ENCODE measurements at regions not wholly inside any gene's neighbourhood (a gene's known extent, or its start where the extent isn't known, plus 50 kb on each side); places are given as distances from the start of the nearest gene placed in this dataset.

GRCh38 chr7:4319280-4319679 lies 362.8 kb upstream of the FOXK1 start:
- no peak overlapping the region for H3K4me3 ChIP-seq (ENCODE audit: low read length)
- H2AFZ ChIP-seq (ENCODE audit: low read length), result no peak overlapping the region
- no peak overlapping the region for H3K9ac ChIP-seq (ENCODE audit: low read length)
- H3K4me2 ChIP-seq (ENCODE audit: low read length), result no peak overlapping the region
- ATAC-seq (no peak), DNase-seq (no peak)
- TF ChIP-seq EZH2 (IDR thresholded peaks at IDR 0.05; ENCODE audit: low read length, unreplicated experiment) (no peak), EZH2phosphoT487 (IDR thresholded peaks at IDR 0.05; ENCODE audit: borderline replicate concordance, low read length) (no peak)
- TF ChIP-seq, protein P1, sequence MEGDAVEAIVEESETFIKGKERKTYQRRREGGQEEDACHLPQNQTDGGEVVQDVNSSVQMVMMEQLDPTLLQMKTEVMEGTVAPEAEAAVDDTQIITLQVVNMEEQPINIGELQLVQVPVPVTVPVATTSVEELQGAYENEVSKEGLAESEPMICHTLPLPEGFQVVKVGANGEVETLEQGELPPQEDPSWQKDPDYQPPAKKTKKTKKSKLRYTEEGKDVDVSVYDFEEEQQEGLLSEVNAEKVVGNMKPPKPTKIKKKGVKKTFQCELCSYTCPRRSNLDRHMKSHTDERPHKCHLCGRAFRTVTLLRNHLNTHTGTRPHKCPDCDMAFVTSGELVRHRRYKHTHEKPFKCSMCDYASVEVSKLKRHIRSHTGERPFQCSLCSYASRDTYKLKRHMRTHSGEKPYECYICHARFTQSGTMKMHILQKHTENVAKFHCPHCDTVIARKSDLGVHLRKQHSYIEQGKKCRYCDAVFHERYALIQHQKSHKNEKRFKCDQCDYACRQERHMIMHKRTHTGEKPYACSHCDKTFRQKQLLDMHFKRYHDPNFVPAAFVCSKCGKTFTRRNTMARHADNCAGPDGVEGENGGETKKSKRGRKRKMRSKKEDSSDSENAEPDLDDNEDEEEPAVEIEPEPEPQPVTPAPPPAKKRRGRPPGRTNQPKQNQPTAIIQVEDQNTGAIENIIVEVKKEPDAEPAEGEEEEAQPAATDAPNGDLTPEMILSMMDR (conservative IDR thresholded peaks at IDR 0.05; ENCODE audit: low read depth, low read length), result no peak
- H3K4me1 ChIP-seq (ENCODE audit: insufficient read depth, low read length), result no peaks in the 10 kb centered on the region
- POLR2A ChIA-PET (ENCODE audit: unreplicated experiment), result no interaction called here
- no peaks in the 10 kb centered on the region for H4K20me1 ChIP-seq (ENCODE audit: low read length)
- intact Hi-C loops (cut with micrococcal nuclease), result no loop called here
- H3K27me3 ChIP-seq (ENCODE audit: low read length), result no peaks in the 10 kb centered on the region
- CTCF ChIA-PET, result no interaction called here
- no peaks in the 10 kb centered on the region for H3K9me2 ChIP-seq (replicated peaks; ENCODE audit: low read length)
- H3K27ac ChIP-seq (ENCODE audit: low read length), result no peak overlapping the region
- H3K36me3 ChIP-seq (ENCODE audit: low read depth, low read length), result no peaks in the 10 kb centered on the region
- no peaks in the 10 kb centered on the region for H3F3A ChIP-seq (ENCODE audit: low read length, unreplicated experiment)
- H3K9me3 ChIP-seq (ENCODE audit: low read length), result no peaks in the 10 kb centered on the region
- no TSS peak for BruUV-seq (replicated peaks)
- no peaks in the 10 kb centered on the region for H3K79me2 ChIP-seq (ENCODE audit: low read length)

DNA sequence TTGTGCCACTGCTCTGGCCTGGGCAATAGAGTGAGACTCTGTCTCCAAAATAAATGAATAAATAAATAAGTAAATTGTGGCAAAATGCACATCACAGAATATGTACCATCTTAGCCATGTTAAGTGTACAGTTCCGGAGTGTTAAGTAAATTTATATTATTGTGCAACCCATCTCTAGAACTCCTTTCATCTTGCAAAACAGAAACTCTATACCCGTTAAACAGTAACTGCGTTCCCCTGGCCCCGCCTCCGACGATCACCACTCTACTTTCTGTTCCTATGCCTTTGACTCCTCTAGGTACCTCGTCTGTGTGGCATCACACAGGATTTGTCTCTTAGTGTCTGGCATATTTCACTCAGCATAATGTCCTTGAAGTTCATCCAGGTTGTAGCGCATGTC lies 356.4 kb upstream of the FOXK1 start:
- Histone ChIP-seq H3K9me2 (replicated peaks; ENCODE audit: low read length) (no peaks in the 10 kb centered on the region), H3K4me1 (ENCODE audit: insufficient read depth, low read length) (no peaks in the 10 kb centered on the region), H2AFZ (ENCODE audit: low read length) (no peak overlapping the region), H3K4me2 (ENCODE audit: low read length) (no peak overlapping the region), H3K36me3 (ENCODE audit: low read depth, low read length) (no peaks in the 10 kb centered on the region), H3K4me3 (ENCODE audit: low read length) (no peak overlapping the region), H3K9me3 (ENCODE audit: low read length) (no peaks in the 10 kb centered on the region), H3K79me2 (ENCODE audit: low read length) (no peaks in the 10 kb centered on the region), H3K27ac (ENCODE audit: low read length) (no peak overlapping the region), H3K9ac (ENCODE audit: low read length) (no peak overlapping the region), H4K20me1 (ENCODE audit: low read length) (no peaks in the 10 kb centered on the region), H3F3A (ENCODE audit: low read length, unreplicated experiment) (no peaks in the 10 kb centered on the region), H3K27me3 (ENCODE audit: low read length) (no peaks in the 10 kb centered on the region)
- DNase-seq, result no peak
- ATAC-seq, result no peak
- intact Hi-C loops (cut with micrococcal nuclease), result no loop called here
- ChIA-PET POLR2A (ENCODE audit: unreplicated experiment) (no interaction called here), CTCF (no interaction called here)
- no peak for TF ChIP-seq EZH2 (IDR thresholded peaks at IDR 0.05; ENCODE audit: low read length, unreplicated experiment)
- TF ChIP-seq, protein P1 (conservative IDR thresholded peaks at IDR 0.05; ENCODE audit: low read depth, low read length), result no peak
- no peak for TF ChIP-seq EZH2phosphoT487 (IDR thresholded peaks at IDR 0.05; ENCODE audit: borderline replicate concordance, low read length)
- no TSS peak for BruUV-seq (replicated peaks)

DNA sequence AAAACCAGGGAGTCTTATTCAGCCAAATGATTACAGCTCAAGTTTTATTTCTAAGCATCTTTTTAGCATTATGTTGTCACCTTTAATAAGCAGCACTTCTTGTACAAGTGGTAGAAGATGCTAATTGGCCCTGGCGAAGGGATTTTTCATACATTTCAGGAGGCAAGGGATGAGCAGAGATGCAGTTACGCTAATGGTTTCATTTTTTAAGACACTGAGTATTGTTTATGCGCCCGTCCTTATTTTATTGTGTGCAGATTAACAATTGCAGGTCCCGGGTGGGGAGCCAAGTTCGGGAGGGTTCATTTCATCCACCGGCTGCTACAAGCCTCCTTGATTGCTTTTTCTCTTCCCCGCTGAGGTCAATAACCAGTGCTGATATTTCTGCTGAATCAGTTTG lies 350.4 kb upstream of the FOXK1 start:
- POLR2A ChIA-PET (ENCODE audit: unreplicated experiment), result no interaction called here
- H3K4me2 ChIP-seq (ENCODE audit: low read length), result no peak overlapping the region
- H3K4me3 ChIP-seq (ENCODE audit: low read length), result no peak overlapping the region
- H3K9ac ChIP-seq (ENCODE audit: low read length), result no peak overlapping the region
- BruUV-seq (replicated peaks), result no TSS peak
- intact Hi-C loops (cut with micrococcal nuclease), result no loop called here
- no peaks in the 10 kb centered on the region for H3K4me1 ChIP-seq (ENCODE audit: insufficient read depth, low read length)
- H3K27me3 ChIP-seq (ENCODE audit: low read length), result no peaks in the 10 kb centered on the region
- H2AFZ ChIP-seq (ENCODE audit: low read length), result no peak overlapping the region
- ATAC-seq, result no peak
- no peaks in the 10 kb centered on the region for H4K20me1 ChIP-seq (ENCODE audit: low read length)
- DNase-seq, result no peak
- H3F3A ChIP-seq (ENCODE audit: low read length, unreplicated experiment), result no peaks in the 10 kb centered on the region
- no peak overlapping the region for H3K27ac ChIP-seq (ENCODE audit: low read length)
- H3K79me2 ChIP-seq (ENCODE audit: low read length), result no peaks in the 10 kb centered on the region
- TF ChIP-seq EZH2phosphoT487 (IDR thresholded peaks at IDR 0.05; ENCODE audit: borderline replicate concordance, low read length) (no peak), EZH2 (IDR thresholded peaks at IDR 0.05; ENCODE audit: low read length, unreplicated experiment) (no peak)
- TF ChIP-seq, protein P1 (conservative IDR thresholded peaks at IDR 0.05; ENCODE audit: low read depth, low read length), result no peak
- H3K9me2 ChIP-seq (replicated peaks; ENCODE audit: low read length), result no peaks in the 10 kb centered on the region
- CTCF ChIA-PET, result no interaction called here
- H3K36me3 ChIP-seq (ENCODE audit: low read depth, low read length), result no peaks in the 10 kb centered on the region
- no peaks in the 10 kb centered on the region for H3K9me3 ChIP-seq (ENCODE audit: low read length)
